ENCODE measurements at regions not wholly inside any gene's neighbourhood (a gene's known extent, or its start where the extent isn't known, plus 50 kb on each side); places are given as distances from the start of the nearest gene placed in this dataset.

GRCh38 chr15:53251996-53252395, 461.9 kb upstream of the ONECUT1 start:
- TF ChIP-seq CTCF (IDR thresholded peaks at IDR 0.05) (no peak), POLR2A (IDR thresholded peaks at IDR 0.05) (no peak)
